ENCODE measurements at regions not wholly inside any gene's neighbourhood (a gene's known extent, or its start where the extent isn't known, plus 50 kb on each side); places are given as distances from the start of the nearest gene placed in this dataset.

GRCh38 chr13:99113351-99113750 lies 87.3 kb upstream of the UBAC2 start:
- POLR2A ChIA-PET, result no interaction called here
- no TSS peak for BruUV-seq (replicated peaks)
- no peaks in the 10 kb centered on the region for H3K9me3 Mint-ChIP-seq (ENCODE audit: unreplicated experiment)
- intact Hi-C loops (cut with micrococcal nuclease), result no loop called here
- CTCF ChIA-PET, result interaction anchor here (0.7 kb wide), 1 partner anchor 408 kb away, joined by 3 read pairs; no protein-coding TSS in a partner anchor
- H3K4me3 Mint-ChIP-seq (ENCODE audit: unreplicated experiment), result no peak overlapping the region
- no peaks in the 10 kb centered on the region for H3K4me1 Mint-ChIP-seq (ENCODE audit: insufficient read depth, unreplicated experiment)
- H3K27ac Mint-ChIP-seq (ENCODE audit: low read depth, unreplicated experiment), result no peak overlapping the region
- no peaks in the 10 kb centered on the region for H3K36me3 Mint-ChIP-seq (ENCODE audit: insufficient read depth, unreplicated experiment)
- TF ChIP-seq CTCF (IDR thresholded peaks at IDR 0.05; ENCODE audit: unreplicated experiment), result no peak
- no peak for DNase-seq (ENCODE audit: unreplicated experiment)
- H3K27me3 Mint-ChIP-seq (ENCODE audit: insufficient read depth, unreplicated experiment), result no peaks in the 10 kb centered on the region

- TF ChIP-seq CTCF (IDR thresholded peaks at IDR 0.05; ENCODE audit: unreplicated experiment), result no peak
- intact Hi-C loops (cut with micrococcal nuclease), result no loop called here
- BruUV-seq (replicated peaks), result no TSS peak
- POLR2A ChIA-PET, result no interaction called here
- no peak overlapping the region for H3K4me3 Mint-ChIP-seq (ENCODE audit: unreplicated experiment)
- no peaks in the 10 kb centered on the region for H3K27me3 Mint-ChIP-seq (ENCODE audit: insufficient read depth, unreplicated experiment)
- H3K36me3 Mint-ChIP-seq (ENCODE audit: insufficient read depth, unreplicated experiment), result no peaks in the 10 kb centered on the region
- no peak overlapping the region for H3K27ac Mint-ChIP-seq (ENCODE audit: low read depth, unreplicated experiment)
- CTCF ChIA-PET, result interaction anchor here (1.2 kb wide), 1 partner anchor 58 kb away, joined by 7 read pairs; no protein-coding TSS in a partner anchor
- no peak for DNase-seq (ENCODE audit: unreplicated experiment)
- peaks cover 11% of the 10 kb centered on the region for H3K4me1 Mint-ChIP-seq (ENCODE audit: insufficient read depth, unreplicated experiment)
- no peaks in the 10 kb centered on the region for H3K9me3 Mint-ChIP-seq (ENCODE audit: unreplicated experiment)
Observed at GRCh38 chr13:99118179-99118578, 82.5 kb upstream of the UBAC2 start.

- ChIA-PET CTCF (no interaction called here), POLR2A (interaction anchor here (0.9 kb wide), 1 partner anchor 40 kb away, joined by 3 read pairs; no protein-coding TSS in a partner anchor)
- Mint-ChIP-seq H3K36me3 (ENCODE audit: insufficient read depth, unreplicated experiment) (peaks cover 5% of the 10 kb centered on the region), H3K4me3 (ENCODE audit: unreplicated experiment) (no peak overlapping the region), H3K27me3 (ENCODE audit: insufficient read depth, unreplicated experiment) (no peaks in the 10 kb centered on the region), H3K9me3 (ENCODE audit: unreplicated experiment) (no peaks in the 10 kb centered on the region), H3K4me1 (ENCODE audit: insufficient read depth, unreplicated experiment) (peaks cover 24% of the 10 kb centered on the region), H3K27ac (ENCODE audit: low read depth, unreplicated experiment) (no peak overlapping the region)
- no peak for DNase-seq (ENCODE audit: unreplicated experiment)
- no peak for TF ChIP-seq CTCF (IDR thresholded peaks at IDR 0.05; ENCODE audit: unreplicated experiment)
- intact Hi-C loops (cut with micrococcal nuclease), result no loop called here
- no TSS peak for BruUV-seq (replicated peaks)
Observed at GRCh38 chr13:99119656-99120055, 81.0 kb upstream of the UBAC2 start.

GRCh38 chr13:99120751-99121150 lies 79.9 kb upstream of the UBAC2 start:
- POLR2A ChIA-PET, result no interaction called here
- no peak for DNase-seq (ENCODE audit: unreplicated experiment)

More at GRCh38 chr13:99120751-99121150, 79.9 kb upstream of the UBAC2 start:
- Mint-ChIP-seq H3K9me3 (ENCODE audit: unreplicated experiment) (no peaks in the 10 kb centered on the region), H3K4me1 (ENCODE audit: insufficient read depth, unreplicated experiment) (peaks cover 34% of the 10 kb centered on the region), H3K27ac (ENCODE audit: low read depth, unreplicated experiment) (no peak overlapping the region), H3K4me3 (ENCODE audit: unreplicated experiment) (no peak overlapping the region), H3K27me3 (ENCODE audit: insufficient read depth, unreplicated experiment) (no peaks in the 10 kb centered on the region), H3K36me3 (ENCODE audit: insufficient read depth, unreplicated experiment) (peaks cover 5% of the 10 kb centered on the region)
- intact Hi-C loops (cut with micrococcal nuclease), result no loop called here
- BruUV-seq (replicated peaks), result no TSS peak
- TF ChIP-seq CTCF (IDR thresholded peaks at IDR 0.05; ENCODE audit: unreplicated experiment), result no peak
- CTCF ChIA-PET, result interaction anchor here (1.0 kb wide), 1 partner anchor 14 kb away, joined by 3 read pairs; no protein-coding TSS in a partner anchor

Data from MCF 10A (cell line).